ENCODE measurements at regions not wholly inside any gene's neighbourhood (a gene's known extent, or its start where the extent isn't known, plus 50 kb on each side); places are given as distances from the start of the nearest gene placed in this dataset.

DNA sequence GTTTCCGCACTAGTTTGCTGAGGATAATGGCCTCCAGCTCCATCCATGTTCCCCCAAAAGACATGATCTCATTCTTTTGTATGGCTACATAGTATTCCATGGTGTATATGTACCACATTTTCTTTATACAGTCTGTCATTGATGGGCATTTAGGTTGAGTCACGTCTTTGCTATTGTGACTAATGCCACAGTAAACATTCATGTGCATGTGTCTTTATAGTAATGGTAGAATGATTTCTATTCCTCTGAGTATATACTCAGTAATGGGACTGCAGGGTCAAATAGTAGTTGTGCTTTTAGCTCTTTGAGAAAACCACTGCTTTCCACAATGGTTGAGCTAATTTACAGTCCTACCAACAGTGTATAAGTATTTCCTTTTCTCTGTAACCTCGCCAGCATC is 78.3 kb upstream of the BCL9 start:
- TF ChIP-seq CTCF (IDR thresholded peaks at IDR 0.05; ENCODE audit: insufficient read depth, low read depth, low read length, missing control alignments): no peak

GRCh38 chr1:147466543-147466942 is 74.8 kb upstream of the BCL9 start:
- DNase-seq (ENCODE audit: low read depth): no peak
- H3K4me3 ChIP-seq (ENCODE audit: low read length): no peak overlapping the region
- no peak for TF ChIP-seq CTCF (IDR thresholded peaks at IDR 0.05; ENCODE audit: insufficient read depth, low read depth, low read length, missing control alignments)

More for the DNA sequence above, 78.3 kb upstream of the BCL9 start:
- DNase-seq (ENCODE audit: low read depth): peak; percentile 37
- no peak overlapping the region for H3K4me3 ChIP-seq (ENCODE audit: low read length)

DNA sequence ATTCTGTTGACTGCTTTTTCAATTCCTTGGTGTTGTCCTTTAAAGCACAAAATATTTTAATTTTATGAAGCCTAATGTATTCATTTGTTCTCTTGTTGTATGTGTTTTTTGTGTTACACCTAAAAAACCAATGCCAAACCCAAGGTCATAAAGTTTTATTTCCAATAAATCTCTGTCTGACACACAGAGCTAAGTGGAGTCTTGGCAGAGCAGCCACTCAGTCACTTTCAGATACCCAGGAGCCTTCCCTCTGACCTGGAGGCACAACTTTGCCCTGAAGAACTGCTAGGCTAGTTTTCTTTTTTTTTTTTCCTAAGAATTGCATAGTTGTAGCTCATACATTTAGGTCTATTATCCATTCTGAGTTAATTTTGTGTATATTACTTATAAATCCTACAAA is 71.2 kb upstream of the BCL9 start:
- H3K4me3 ChIP-seq (ENCODE audit: low read length): no peak overlapping the region
- no peak for DNase-seq (ENCODE audit: low read depth)
- no peak for TF ChIP-seq CTCF (IDR thresholded peaks at IDR 0.05; ENCODE audit: insufficient read depth, low read depth, low read length, missing control alignments)

DNA sequence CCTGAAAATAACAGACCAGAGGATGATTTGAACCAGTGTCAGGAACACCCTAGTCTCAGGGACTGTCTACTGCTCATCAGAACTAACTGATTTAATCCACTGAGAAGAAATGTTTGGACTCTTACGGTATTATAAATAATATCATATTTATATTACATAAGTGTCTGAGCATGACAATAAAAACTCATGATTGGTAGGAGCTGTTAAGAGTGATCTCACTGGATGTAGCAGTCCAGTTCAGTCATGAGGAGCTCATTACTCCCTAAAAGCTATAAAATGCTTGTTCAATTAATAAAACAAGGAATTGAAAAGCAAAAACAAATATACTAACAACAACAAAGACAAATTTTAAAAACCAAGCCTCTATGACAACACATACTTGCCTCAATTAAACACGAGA is 68.8 kb upstream of the BCL9 start:
- DNase-seq (ENCODE audit: low read depth): no peak
- H3K4me3 ChIP-seq (ENCODE audit: low read length): no peak overlapping the region
- no peak for TF ChIP-seq CTCF (IDR thresholded peaks at IDR 0.05; ENCODE audit: insufficient read depth, low read depth, low read length, missing control alignments)

DNA sequence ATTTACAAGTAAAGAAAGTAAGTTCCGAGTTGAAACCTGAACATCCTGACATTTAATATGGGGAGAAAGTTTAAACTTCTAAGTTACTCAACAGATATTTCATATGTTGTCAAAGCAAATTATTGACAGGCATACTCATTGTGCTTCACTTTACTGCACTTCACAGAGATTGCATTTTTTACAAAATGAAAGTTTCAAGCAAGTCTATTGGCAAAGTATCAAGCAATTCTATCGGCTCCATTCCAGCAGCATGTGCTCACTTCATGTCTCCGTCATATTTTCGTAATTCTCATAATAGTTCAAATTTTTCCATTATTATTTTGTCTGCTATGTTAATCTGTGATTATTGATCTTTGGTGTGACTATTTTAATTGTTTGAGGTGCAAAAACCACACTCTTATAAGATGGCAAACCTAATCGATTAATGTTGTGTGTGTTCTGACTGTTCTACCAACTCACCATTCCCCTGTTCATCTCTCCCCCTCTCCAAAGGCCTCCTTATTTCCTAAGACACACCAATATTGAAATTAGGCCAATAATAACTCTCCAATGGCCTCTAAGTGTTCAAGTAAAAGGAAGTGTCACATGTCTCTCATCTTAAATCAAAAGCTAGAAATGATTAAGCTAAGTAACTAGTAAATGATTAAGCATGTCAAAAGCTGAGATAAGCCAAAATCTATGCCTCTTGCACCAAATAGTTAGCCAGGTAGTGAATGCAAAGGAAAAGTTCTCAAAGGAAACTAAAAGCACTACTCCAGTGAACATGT is 68.2 kb upstream of the BCL9 start:
- no peak overlapping the region for H3K4me3 ChIP-seq (ENCODE audit: low read length)
- DNase-seq (ENCODE audit: low read depth): no peak
- no peak for TF ChIP-seq CTCF (IDR thresholded peaks at IDR 0.05; ENCODE audit: insufficient read depth, low read depth, low read length, missing control alignments)

- H3K4me3 ChIP-seq (ENCODE audit: low read length): no peak overlapping the region
- no peak for TF ChIP-seq CTCF (IDR thresholded peaks at IDR 0.05; ENCODE audit: insufficient read depth, low read depth, low read length, missing control alignments)
- no peak for DNase-seq (ENCODE audit: low read depth)
Measured at GRCh38 chr1:147473733-147474049, 67.6 kb upstream of the BCL9 start.

- no peak for TF ChIP-seq CTCF (IDR thresholded peaks at IDR 0.05; ENCODE audit: insufficient read depth, low read depth, low read length, missing control alignments)
- no peak overlapping the region for H3K4me3 ChIP-seq (ENCODE audit: low read length)
- DNase-seq (ENCODE audit: low read depth): no peak
Measured at GRCh38 chr1:147475488-147475887, 65.8 kb upstream of the BCL9 start.
